ENCODE measurements at regions not wholly inside any gene's neighbourhood (a gene's known extent, or its start where the extent isn't known, plus 50 kb on each side); places are given as distances from the start of the nearest gene placed in this dataset.
"Not testable (repeated sequence)": the region's sequence is repeated elsewhere in the genome, so short reads cannot be mapped to it uniquely, and the experiment has no call there.

DNA sequence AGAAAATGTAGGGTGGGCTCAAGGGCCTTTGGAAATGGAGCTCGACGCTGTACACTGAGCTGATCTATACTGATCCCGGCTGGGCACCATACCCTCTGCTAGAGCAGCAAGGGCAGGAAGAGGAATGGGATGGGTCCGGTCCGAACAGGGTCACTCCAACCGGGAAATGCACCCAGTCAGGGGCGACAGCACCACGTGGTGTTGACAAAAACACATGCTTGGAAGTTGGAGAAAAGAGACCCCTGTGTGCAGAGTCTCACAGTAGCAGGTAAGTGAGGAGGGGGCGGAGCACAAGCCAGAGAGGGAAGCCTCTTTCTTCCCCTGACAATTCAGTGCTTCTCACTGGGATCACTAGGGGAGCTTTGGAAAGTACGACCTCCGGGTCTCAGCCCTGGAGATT lies 84.1 kb upstream of the ASB18 start:
- DNase-seq (ENCODE audit: low spot score), result no peak

DNA sequence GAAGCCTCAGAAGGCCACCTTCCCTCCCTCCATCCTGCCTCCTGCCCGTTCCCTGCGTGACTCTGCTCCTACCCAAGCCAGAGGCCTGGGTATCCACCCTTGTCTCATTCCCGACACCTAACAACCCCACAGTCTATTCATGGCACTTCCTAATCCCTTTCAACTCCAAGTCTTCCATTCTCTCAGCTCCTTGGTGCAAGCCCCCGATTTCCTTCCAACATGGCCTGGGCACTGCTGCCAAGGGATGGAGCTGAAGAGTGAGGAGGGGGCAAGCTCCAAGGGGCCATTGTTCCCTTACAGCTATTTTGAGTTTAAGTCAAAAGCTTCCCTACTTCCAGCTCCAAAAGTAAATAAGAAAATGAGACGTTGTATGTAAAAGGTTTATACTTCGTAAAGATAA lies 84.8 kb upstream of the ASB18 start:
- no peak for DNase-seq (ENCODE audit: low spot score)

DNA sequence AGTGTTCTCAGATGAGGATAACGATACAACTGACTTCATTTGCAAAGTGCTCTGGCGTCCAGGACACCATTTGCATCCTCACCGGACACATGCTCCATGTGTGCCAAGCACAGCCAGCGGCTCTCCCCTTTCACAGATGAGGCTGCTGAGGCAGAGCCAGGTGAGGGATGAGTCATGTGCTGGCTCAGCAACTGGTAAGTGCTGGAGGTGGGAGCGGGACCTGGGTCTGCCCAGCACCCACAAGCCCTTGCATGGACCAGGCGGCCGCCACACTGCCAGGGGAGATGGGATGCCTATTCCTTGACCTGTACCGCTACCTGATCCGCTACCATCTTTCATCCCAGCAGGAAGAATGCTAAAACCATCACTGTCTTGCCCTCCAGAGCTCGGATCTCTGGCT lies 86.2 kb upstream of the ASB18 start:
- no peak for DNase-seq (ENCODE audit: low spot score)

DNA sequence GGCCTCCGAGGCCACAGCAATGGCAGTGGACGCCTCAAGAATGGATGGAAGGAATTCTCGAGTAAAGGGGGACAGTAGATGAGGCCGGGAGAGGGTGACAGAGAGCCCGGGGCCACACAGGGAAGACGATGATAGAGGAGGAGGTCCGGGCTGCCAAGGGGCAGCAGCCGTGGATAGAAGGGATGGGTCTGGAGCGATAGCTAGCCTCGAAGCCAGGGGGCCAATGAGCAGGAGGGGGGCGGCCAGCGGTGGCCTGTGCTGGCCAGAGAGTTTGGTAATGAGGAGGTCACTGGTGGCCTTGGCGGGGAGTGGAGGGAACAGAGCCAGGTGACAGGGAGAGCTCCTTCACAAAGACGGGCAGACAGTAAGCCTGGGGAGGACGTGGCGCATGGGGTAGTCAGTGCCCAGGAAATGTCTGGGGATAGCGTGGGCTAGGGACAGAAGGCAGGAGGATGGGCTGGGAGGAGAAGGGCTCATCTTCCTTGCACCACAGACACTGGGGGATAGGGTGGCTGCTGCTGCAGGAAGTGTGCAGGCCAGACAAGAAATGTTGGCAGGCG lies 87.8 kb upstream of the ASB18 start:
- DNase-seq (ENCODE audit: low spot score), result no peak

DNA sequence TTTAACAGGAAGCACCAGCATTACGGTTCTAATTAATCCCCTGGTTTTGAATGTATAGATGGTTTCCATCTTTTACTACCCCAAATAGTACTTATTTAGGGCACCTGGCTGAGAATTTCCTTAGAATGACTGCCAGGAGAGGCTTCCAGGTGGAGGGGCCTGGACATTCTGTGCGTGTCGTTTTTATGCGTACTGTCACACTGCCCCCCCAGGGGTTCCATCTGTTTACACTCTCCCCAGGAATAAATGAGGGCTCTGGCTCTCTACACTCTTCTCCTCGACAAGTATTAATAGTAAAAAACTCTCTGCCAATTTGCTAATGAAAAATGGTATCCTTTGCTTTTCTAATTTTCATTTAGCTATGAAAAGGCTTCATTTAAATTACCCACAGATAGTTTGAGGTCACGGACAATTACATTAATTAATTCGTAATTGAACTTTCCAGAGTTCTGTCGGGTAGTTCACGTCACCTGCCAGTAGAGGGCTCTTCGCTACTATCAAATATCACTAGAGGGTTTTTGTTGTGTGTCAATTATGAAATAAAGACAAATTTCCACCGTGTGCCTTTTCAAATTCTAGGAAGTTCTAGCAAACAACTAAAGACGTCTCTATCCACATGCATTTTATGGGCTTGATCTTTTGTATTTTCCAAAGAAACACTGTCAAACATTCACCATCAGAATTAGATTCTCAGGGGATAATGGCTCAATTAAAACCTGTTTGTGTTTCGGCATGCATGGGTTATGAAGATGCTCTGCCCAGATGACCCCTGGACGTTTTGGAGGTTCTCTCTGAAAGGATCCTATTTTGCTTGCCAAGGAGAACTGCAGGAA lies 88.8 kb upstream of the ASB18 start:
- DNase-seq (ENCODE audit: low spot score), result no peak

DNA sequence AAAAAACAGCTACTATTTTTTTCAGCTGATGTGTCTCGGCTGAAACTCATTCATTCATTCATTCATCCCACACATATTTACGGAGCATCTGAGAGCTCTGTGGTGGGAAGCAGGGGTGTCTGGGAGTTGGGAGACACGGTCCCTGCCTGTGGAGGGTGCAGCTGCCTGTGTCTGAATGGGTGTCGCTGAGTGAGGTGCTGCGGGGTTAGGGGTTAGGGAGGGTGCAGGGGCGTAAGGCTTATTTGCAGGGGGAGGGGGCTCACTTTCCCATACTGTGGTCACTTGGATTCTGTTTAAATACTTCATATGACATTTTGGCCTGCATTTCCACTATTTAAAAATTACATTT lies 89.4 kb upstream of the ASB18 start:
- DNase-seq (ENCODE audit: low spot score), result no peak

DNA sequence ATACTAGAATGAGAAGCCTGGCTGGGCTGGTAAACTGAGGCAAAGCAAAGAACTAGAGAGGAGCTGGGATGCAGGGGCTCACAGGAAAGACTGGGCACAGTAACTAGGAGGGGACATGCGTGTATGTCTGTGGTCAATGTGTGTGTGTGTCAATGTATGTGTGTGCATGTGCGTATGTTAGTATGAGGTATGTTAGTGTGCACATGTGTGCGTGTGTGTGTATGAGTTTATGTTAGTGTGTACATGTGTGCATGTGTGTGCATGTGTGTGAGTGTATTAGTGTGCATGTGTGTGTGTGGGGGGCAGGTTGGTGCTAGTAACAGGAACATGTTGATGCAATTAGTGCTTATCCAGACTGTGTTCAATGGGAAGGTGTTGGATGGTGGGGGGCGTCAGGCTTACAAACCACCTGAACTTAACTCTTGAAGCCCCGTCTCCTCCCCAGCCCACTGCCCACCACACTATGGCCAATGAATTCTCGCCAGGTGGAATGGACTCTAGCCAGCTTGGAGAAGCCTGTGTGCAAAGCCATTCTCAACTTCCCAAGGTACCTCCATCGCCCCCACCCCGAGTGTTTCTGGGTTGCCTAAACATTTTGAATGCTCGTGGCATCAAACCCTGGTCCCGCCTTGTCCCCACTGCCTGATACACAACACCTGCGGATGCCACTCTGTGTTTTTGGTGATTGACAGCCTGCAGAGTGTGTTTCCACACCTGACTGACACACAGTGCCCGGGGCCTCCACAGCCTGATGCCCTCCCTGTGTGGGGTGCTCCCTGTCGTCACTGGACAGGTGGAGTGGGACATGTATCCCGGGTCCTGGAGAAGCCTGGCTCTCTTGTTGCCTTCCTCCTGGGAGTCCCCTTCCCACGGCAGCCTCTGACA lies 90.1 kb upstream of the ASB18 start:
- DNase-seq (ENCODE audit: low spot score), result no peak

DNA sequence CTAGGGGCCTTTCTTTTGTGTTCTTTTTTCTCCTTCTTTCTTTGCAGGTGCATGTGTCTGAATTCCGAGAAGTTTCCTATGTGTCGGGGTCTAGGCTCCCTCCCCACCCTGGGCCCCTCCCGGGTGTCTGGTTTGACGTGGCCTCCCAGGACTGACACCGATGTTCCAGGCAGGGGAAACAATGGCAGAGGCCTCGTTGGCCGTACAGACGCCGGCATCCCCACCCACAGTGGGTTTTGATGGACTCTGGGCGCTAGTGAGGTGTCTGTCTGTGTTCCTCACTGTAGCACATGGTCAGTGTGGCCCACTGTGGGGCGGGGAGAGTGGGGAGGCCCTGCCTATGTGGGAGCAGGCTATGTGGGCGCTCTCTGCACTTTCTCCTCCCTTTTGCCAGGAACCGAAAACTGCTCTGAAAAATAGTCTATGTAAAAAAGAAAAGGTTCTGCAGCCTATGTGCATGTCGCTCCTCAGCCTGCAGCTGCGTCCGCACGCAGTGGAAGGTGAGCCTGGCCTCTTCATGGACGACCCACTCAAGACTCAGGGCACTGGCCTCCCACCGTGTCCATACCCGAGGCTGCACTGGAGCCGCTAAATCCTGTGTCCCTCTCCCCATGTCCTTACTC lies 90.9 kb upstream of the ASB18 start:
- DNase-seq (ENCODE audit: low spot score), result no peak

DNA sequence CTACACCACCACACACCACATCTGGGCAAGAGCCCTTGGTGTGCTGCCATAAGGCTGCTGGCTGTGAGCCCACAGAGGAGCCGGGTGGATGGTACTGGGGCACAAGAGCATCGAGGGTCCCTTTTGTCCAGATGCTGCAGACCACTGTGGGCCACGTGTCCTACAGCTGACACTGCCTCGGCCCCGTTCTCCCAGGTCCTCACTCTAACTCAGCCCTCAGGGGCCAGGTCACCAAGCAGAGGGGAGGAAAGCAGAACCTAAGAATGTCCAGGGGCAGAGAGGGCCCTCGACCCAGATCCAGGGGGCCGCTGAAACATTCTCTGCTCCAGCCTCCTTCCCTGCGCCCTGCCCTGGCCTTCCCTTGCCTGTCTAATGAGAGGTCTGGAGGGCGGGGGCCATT lies 91.7 kb upstream of the ASB18 start:
- no peak for DNase-seq (ENCODE audit: low spot score)

DNA sequence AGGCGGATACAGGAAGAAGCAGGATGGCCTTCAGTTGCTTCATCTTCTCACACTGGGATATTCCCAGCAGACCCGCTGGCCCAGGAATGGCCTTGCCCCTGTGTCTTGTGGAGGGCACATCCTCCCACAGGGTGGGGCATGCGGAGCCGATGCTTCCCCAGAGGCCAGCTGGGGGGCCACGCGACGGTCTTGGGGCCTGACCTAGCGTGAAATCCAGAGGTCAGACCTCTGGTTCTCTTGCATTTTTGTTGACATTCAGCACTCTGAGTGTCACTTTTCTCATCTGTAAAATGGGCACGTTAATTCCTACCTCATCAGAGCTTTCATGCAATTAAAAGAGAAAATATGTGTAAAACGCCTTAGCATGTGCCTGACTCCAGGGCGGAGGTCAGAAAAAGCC lies 92.1 kb upstream of the ASB18 start:
- DNase-seq (ENCODE audit: low spot score), result not testable (repeated sequence)

DNA sequence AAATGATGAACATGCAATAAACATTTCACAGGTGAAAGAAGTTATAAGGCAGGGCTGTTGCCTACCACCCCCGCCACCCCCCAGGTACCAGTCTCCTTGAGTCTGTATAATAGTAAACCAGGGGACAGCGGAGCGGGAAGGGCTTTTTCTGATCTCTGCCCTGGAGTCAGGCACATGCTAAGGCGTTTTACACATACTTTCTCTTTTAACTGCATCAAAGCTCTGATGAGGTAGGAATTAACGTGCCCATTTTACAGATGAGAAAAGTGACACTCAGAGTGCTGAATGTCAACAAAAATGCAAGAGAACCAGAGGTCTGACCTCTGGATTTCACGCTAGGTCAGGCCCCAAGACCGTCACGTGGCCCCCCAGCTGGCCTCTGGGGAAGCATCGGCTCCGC lies 94.3 kb upstream of the ASB18 start:
- not testable (repeated sequence) for DNase-seq (ENCODE audit: low spot score)

DNA sequence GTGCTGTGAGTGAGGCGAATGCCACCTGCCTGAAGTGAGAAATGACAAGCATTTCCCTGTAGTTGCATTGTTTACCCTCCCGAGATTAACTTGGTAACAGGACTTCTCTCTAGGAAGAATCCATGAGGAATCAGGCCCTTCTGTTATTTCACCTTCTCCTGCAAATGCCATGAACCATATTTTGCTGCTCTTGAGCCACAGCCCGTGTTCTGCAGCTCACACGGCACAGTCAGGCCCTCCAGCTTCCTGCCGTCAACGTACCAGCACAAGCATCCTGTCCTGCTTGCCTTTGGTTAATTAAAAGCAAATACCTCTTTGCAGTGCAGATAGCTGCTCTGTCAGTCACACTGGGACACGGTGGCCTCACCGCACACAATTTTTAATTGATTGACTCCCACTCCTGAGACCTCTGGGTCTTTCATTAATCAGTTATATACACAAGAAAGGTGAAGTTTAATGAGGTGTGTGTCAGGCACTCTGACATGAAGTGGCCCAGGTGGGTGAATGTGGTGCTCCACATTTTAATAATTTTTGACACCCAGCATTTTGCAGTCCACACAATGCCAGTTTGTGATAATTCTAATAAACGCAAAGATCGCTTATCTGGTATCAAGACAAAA lies 95.3 kb upstream of the ASB18 start:
- DNase-seq (ENCODE audit: low spot score), result no peak

DNA sequence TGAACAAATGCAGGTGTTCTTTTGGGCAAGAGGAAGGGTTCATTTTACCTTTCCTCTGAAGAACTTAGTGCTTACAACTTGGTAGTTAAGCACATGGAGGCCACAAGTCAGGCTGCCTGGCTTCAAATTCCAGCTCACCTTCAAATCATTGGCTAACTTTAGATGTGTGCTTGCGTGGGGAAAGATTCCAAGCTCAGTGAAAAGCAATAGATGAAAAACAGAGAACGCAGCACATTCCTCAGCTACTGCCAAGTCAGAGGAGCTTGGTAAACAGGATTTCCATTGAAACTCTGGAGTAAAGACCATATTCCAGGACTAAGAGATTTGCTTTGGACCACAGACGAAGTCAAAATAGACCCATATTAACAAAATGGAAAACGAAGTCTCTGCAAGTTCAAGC lies 96.3 kb upstream of the ASB18 start:
- DNase-seq (ENCODE audit: low spot score), result no peak

DNA sequence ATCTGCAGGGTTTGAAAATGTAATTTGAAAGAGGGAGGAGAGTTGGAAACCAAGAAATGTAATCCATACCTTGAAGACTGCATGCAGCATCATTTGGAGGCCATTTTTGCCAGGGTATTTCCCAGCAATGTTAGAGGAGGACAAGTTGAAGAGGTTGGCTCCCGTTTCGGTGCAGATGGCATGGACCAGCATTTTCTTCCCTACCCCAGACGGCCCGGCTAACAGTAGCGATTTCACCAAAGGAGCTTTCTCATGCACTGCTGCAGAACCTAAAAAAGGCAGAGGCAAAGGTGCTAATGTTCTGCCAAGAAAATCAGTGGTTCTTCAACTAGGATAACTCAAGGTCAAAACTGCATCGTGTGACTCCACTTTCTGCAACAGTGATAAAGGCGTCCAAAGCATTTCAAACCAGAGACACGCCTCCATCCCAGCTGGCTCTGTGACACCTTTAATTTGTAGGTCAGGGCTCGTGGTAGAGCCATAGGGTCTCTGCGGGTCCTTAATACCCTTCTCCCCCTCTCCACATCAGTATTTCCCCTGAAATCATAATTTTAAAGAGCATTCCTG lies 99.6 kb upstream of the ASB18 start:
- no peak for DNase-seq (ENCODE audit: low spot score)

DNA sequence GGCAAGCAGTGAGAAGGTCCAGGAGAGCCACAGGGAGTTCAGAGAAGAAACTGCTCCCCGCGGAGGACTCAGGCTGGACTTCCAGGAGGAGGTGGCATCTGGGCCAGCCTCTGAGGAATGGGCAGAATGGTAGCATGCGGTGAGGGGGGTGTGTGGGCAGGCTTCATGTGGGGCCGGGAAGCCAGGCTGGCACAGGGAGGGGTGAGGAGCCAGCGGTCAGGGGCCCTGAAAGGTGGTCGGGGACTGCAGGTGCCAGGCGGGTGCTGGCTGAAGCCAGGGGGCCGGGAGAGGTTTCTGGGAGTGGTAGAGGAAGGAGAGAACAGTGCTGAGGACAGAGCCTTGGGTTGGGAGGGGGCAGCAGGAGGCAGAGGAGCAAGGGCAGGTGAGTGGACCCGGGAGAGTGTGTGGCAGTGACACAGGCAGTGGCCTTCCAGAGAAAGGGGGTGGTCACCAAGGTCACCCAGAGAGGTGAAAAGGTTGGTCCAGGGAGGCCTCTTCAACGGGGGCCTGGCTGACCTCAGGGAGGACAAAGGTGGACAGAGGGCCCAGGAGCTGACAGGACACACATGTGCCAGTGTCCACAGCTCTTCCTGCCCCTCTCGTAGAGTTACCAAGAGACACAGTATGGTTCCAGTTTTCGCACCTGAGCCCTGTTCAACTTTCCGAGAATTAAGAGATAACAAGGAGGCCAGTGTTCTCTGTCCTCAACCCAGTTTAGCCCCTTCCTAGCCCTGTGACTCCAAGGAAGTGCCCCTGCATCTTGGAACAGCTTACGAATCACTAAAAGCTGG lies 101.2 kb upstream of the ASB18 start:
- no peak for DNase-seq (ENCODE audit: low spot score)

DNA sequence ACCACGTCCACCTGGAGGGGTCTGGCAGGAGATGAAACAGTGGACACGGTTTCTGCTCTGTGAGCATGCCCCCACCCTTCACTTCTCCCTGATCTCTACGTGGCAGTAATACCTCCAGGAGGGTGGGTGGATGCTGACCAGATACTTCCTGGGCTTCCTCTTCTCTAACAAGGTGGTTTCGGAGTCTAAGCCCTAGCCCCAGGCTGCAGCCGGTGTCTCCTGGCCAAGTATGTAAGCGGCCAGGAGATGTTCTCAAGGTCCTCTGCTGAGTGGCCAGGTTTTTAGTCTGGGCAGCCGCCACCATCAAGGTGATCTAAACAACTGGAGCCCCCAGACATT lies 101.8 kb upstream of the ASB18 start:
- DNase-seq (ENCODE audit: low spot score), result no peak

DNA sequence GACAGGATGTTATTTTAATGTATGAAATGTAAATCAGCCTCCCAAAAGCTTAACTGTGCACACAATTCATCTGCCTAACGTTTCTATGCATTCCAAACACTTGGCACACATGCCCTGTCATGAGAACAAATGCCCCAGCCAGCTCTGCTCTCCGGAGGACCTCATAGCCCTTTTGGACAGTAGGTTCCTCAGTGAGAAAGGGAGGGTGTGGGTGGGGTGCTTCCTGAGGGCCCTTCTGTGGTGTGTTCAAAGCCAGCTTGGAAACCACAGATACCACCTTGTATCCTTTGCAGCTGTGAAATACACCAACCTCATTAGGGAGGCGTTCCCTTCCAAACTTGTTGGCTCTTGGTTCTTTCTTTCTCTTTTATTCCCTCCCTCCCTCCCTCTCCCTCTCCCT lies 102.2 kb upstream of the ASB18 start:
- DNase-seq (ENCODE audit: low spot score), result no peak

DNA sequence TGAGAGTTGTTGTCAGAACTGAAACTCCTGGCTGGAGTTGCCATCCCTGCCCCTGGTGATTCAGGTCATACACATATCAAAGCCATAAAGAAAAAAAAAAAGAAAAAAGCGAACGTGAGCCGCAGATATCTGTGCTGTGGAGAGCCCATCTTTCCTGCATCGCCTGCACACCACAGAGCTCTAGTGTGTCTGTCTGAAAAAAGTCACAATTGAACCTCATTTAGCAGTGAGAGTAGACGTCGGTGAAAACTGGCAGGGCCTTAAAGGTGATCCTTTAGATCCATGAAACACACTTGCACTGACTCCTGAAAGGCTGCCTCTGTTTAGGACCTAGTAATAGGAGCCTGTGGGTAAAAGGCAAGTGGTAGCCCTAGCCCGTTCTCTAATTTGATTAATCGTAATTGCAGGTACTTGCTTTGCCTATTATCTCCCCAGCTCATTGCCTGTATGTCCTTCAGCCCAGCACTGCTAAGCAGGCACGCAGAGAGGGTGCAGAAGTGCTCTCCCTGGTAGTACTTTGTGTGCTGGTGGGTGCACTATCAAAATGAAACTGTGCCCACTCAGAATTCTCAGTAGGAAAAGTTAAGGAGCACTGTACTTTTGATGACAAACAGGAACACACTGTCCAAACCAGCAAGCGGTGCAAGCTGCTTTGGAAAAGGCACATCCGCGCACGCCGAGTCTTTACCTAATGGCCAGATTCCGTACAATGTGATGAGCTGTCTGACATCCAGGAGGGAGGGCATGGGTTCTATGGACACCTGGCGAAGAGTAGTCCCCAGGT lies 103.5 kb upstream of the ASB18 start:
- no peak for DNase-seq (ENCODE audit: low spot score)

DNA sequence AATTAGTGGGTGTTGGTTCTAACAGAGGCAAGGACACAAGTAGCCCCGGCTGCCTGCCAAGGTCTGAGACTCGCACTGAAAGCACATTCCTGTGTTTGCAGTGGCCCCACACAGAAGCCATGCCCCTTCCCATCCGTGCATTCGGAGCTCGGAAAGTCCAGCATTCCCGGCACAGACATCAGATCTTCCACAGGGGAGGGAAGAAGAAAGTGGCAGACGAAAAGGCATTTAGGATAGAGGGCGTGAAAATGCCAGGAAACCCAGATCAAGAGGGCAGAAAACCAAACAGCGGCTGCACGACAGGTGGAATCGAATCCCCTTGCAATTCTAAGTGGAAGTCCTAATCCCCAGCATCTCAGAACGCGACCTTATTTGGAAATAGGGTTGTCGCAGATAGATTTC lies 105.5 kb upstream of the ASB18 start:
- DNase-seq (ENCODE audit: low spot score), result no peak

DNA sequence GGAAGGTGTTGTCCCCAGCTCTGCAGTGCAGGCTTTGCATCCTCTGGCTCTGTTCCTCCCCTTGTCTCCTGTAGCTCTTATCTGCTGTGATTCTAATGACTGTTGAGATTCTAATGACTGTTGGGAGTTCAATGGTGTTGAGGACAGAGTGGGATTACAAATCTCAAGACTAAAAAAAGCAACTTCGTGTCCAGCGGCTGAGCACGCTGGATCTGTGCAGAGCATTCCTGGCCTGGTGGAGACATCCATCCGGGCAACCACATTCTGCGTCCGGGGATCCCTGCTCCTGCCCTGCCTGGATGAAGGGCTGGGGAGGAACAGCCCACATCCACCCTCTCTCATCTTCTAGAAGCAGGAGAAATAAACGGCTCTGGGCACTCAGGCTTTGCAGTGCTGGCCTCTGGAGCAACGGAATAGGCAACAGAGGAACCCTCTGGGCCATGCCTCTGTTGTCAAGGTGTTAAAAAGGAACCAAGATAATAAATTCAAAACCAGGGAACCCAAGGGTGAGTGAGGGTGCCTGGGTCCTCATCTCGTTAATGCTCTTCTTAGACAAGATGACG lies 106.7 kb upstream of the ASB18 start:
- no peak for DNase-seq (ENCODE audit: low spot score)
